IPS-NIHi7 (cell line): ENCODE measurements at regions not wholly inside any gene's neighbourhood (a gene's known extent, or its start where the extent isn't known, plus 50 kb on each side); places are given as distances from the start of the nearest gene placed in this dataset.
"Not testable (repeated sequence)": the region's sequence is repeated elsewhere in the genome, so short reads cannot be mapped to it uniquely, and the experiment has no call there.

Experiments
- DNase-seq: peaks from one replicate; pipeline ENCODE4 v3.0.0; 2012; ENCODE audit warnings: mixed read lengths; ENCODE audit errors: extremely low spot score

- DNase-seq: no peak
Observed at GRCh38 chr9:78905387-78905786, 608.5 kb downstream of the PSAT1 start.

GRCh38 chr9:78905986-78906755 lies 609.2 kb downstream of the PSAT1 start:
- DNase-seq: no peak

- no peak for DNase-seq
Observed at GRCh38 chr9:78909566-78909965, 612.6 kb downstream of the PSAT1 start.

- not testable (repeated sequence) for DNase-seq
Observed at GRCh38 chr9:78916884-78917283, 620.0 kb downstream of the PSAT1 start.

GRCh38 chr9:78918976-78919375 lies 622.1 kb downstream of the PSAT1 start:
- DNase-seq: no peak

- no peak for DNase-seq
Observed at GRCh38 chr9:78919701-78920100, 622.8 kb downstream of the PSAT1 start.

GRCh38 chr9:78921341-78921740 lies 624.4 kb downstream of the PSAT1 start:
- no peak for DNase-seq

- DNase-seq: no peak
Observed at GRCh38 chr9:78923966-78924659, 627.2 kb downstream of the PSAT1 start.

GRCh38 chr9:78927099-78927940 lies 630.4 kb downstream of the PSAT1 start:
- no peak for DNase-seq

- DNase-seq: no peak
Observed at GRCh38 chr9:78928625-78929405, 631.9 kb downstream of the PSAT1 start.

GRCh38 chr9:78930281-78930680 lies 633.4 kb downstream of the PSAT1 start:
- DNase-seq: no peak

- no peak for DNase-seq
Observed at GRCh38 chr9:78932849-78933627, 636.1 kb downstream of the PSAT1 start.

- DNase-seq: no peak
Observed at GRCh38 chr9:78934880-78935279, 636.9 kb upstream of the TLE4 start.

GRCh38 chr9:78938821-78939220 lies 632.9 kb upstream of the TLE4 start:
- DNase-seq: no peak

- DNase-seq: no peak
Observed at GRCh38 chr9:78939311-78940065, 632.3 kb upstream of the TLE4 start.

- DNase-seq: no peak
Observed at GRCh38 chr9:78940121-78940855, 631.5 kb upstream of the TLE4 start.

GRCh38 chr9:78954286-78954685 lies 617.5 kb upstream of the TLE4 start:
- DNase-seq: no peak

- DNase-seq: peak; percentile 44
Observed at GRCh38 chr9:78958892-78959291, 612.9 kb upstream of the TLE4 start.

- no peak for DNase-seq
Observed at GRCh38 chr9:78962156-78962555, 609.6 kb upstream of the TLE4 start.
